ENCODE measurements at regions not wholly inside any gene's neighbourhood (a gene's known extent, or its start where the extent isn't known, plus 50 kb on each side); places are given as distances from the start of the nearest gene placed in this dataset.

- TF ChIP-seq, protein P1, sequence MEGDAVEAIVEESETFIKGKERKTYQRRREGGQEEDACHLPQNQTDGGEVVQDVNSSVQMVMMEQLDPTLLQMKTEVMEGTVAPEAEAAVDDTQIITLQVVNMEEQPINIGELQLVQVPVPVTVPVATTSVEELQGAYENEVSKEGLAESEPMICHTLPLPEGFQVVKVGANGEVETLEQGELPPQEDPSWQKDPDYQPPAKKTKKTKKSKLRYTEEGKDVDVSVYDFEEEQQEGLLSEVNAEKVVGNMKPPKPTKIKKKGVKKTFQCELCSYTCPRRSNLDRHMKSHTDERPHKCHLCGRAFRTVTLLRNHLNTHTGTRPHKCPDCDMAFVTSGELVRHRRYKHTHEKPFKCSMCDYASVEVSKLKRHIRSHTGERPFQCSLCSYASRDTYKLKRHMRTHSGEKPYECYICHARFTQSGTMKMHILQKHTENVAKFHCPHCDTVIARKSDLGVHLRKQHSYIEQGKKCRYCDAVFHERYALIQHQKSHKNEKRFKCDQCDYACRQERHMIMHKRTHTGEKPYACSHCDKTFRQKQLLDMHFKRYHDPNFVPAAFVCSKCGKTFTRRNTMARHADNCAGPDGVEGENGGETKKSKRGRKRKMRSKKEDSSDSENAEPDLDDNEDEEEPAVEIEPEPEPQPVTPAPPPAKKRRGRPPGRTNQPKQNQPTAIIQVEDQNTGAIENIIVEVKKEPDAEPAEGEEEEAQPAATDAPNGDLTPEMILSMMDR (conservative IDR thresholded peaks at IDR 0.05) = no peak
- TF ChIP-seq EZH2 (IDR thresholded peaks at IDR 0.05; ENCODE audit: low read depth) = no peak
These were observed 175.6 kb upstream of the PHF14 start for GRCh38 chr7:10798044-10798443.
